OCI-LY7 (cell line): ENCODE measurements at regions not wholly inside any gene's neighbourhood (a gene's known extent, or its start where the extent isn't known, plus 50 kb on each side); places are given as distances from the start of the nearest gene placed in this dataset.

Experiments
- BruUV-seq: library from RNA; stranded (reverse); fragments of 400-500 nt; replicated peaks from 2 replicates; lab custom pipeline; 2021; lab: Mats Ljungman, UMichigan
- CTCF ChIA-PET: fragments of 300-600 bp; sonication (Branson Sonifier 250); formaldehyde crosslinking; loops from one replicate; lab custom pipeline; 2022; ENCODE audit warnings: antibody characterized with exemption; ENCODE audit not compliant: unreplicated experiment; lab: Charles Lee
- POLR2A ChIA-PET: fragments of 300-600 bp; sonication (Branson Sonifier 250); formaldehyde crosslinking; loops from one replicate; lab custom pipeline; 2022; ENCODE audit warnings: antibody characterized with exemption; lab: Charles Lee
- DNase-seq: peaks from one replicate; pipeline ENCODE4 v3.0.0-alpha.2; 2015; ENCODE audit warnings: low spot score
- H2AFZ ChIP-seq: fragments of 200-600 bp; sonication (generic), shearing (Covaris generic); 2 replicates; pipeline ENCODE4 v1.6.1; 2014; ENCODE audit warnings: mild to moderate bottlenecking, antibody characterized with exemption, low read length, moderate library complexity
- H3K27ac ChIP-seq: fragments of 200-600 bp; sonication (generic); 2 replicates; pipeline ENCODE4 v1.5.1; 2014; ENCODE audit warnings: mixed run types, low read depth, mild to moderate bottlenecking, moderate library complexity, low read length, inconsistent platforms; ENCODE audit not compliant: poor library complexity, severe bottlenecking
- H3K36me3 ChIP-seq: fragments of 200-600 bp; sonication (generic); 2 replicates; pipeline ENCODE4 v1.6.1; 2014; ENCODE audit warnings: mild to moderate bottlenecking, antibody characterized with exemption, low read length, moderate library complexity, mixed read lengths; ENCODE audit not compliant: insufficient read depth
- H3K4me1 ChIP-seq: fragments of 200-600 bp; sonication (generic); 2 replicates; pipeline ENCODE4 v1.5.1; 2014; ENCODE audit warnings: mild to moderate bottlenecking, low read length; ENCODE audit not compliant: insufficient read depth, poor library complexity, severe bottlenecking
- H3K4me2 ChIP-seq: fragments of 200-600 bp; sonication (generic); 2 replicates; pipeline ENCODE4 v1.6.1; 2014; ENCODE audit warnings: mild to moderate bottlenecking, low read length
- H3K4me3 ChIP-seq: fragments of 200-600 bp; sonication (generic); 2 replicates; pipeline ENCODE4 v1.5.1; 2014; ENCODE audit warnings: mild to moderate bottlenecking, low read depth, low read length; ENCODE audit not compliant: poor library complexity, severe bottlenecking
- H3K79me2 ChIP-seq: fragments of 200-600 bp; sonication (generic); 2 replicates; pipeline ENCODE4 v1.6.1; 2016; ENCODE audit warnings: low read depth, mild to moderate bottlenecking, low read length, moderate library complexity, mixed read lengths; ENCODE audit not compliant: insufficient read depth
- H3K9me2 ChIP-seq: fragments of 200-600 bp; sonication (generic); 2 replicates; pipeline ENCODE4 v1.6.1; 2016; ENCODE audit warnings: mild to moderate bottlenecking, low read length, mixed read lengths; ENCODE audit not compliant: insufficient read depth
- H3K9me3 ChIP-seq: fragments of 200-600 bp; sonication (generic); 2 replicates; pipeline ENCODE4 v1.6.1; 2014; ENCODE audit warnings: mild to moderate bottlenecking, mixed run types, low read length, mixed read lengths
- H4K20me1 ChIP-seq: fragments of 200-600 bp; sonication (generic); 2 replicates; pipeline ENCODE4 v1.6.1; 2014; ENCODE audit warnings: mild to moderate bottlenecking, antibody characterized with exemption, low read length, moderate library complexity, mixed read lengths; ENCODE audit not compliant: insufficient read depth
- CTCF ChIP-seq: fragments of 200-600 bp; sonication (generic); conservative IDR thresholded peaks from 2 replicates; pipeline ENCODE4 v1.5.1; 2014; ENCODE audit warnings: mild to moderate bottlenecking, antibody characterized with exemption, low read length, moderate library complexity, mixed read lengths
- EZH2phosphoT487 ChIP-seq: fragments of 200-600 bp; sonication (generic); IDR thresholded peaks from 2 replicates; pipeline ENCODE4 v1.6.1; 2018; ENCODE audit warnings: low read depth, borderline replicate concordance, mild to moderate bottlenecking, mixed run types, antibody characterized with exemption, low read length, moderate library complexity, mixed read lengths
- intact Hi-C: fragments of 100-400 bp; cut with micrococcal nuclease; formaldehyde crosslinking; loops from one replicate; pipeline ENCODE4 v1.10.0; 2022; ENCODE audit not compliant: unreplicated experiment

DNA sequence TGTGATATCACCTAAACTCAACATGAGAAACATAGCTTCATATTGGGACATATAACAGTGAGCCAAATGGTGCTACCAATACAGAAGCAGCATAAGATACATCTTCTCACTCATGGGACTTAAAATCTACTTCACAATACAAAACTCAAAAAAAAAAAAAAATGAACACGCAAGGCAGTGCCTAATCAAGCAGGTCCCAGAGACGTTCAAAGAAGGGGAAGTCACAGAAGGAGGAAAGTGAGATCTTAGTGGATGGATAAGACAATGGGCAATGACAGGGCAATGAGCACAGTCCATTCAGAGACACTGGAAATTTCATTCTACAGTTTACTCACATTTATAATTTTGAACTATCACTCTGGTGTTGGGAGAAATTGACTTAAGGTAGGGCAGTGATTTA is 88.3 kb downstream of the FAM50B start:
- no peak for DNase-seq
- H3K79me2 ChIP-seq = no peaks in the 10 kb centered on the region
- POLR2A ChIA-PET = no interaction called here
- TF ChIP-seq CTCF (no peak), EZH2phosphoT487 (no peak)
- no peak overlapping the region for H3K27ac ChIP-seq
- CTCF ChIA-PET = no interaction called here
- no peaks in the 10 kb centered on the region for H4K20me1 ChIP-seq
- no peaks in the 10 kb centered on the region for H3K36me3 ChIP-seq
- no TSS peak for BruUV-seq
- no peak overlapping the region for H2AFZ ChIP-seq
- H3K4me3 ChIP-seq = no peak overlapping the region
- no peaks in the 10 kb centered on the region for H3K9me3 ChIP-seq
- H3K9me2 ChIP-seq = no peaks in the 10 kb centered on the region
- H3K4me1 ChIP-seq = no peaks in the 10 kb centered on the region
- no peak overlapping the region for H3K4me2 ChIP-seq
- intact Hi-C loops = no loop called here

DNA sequence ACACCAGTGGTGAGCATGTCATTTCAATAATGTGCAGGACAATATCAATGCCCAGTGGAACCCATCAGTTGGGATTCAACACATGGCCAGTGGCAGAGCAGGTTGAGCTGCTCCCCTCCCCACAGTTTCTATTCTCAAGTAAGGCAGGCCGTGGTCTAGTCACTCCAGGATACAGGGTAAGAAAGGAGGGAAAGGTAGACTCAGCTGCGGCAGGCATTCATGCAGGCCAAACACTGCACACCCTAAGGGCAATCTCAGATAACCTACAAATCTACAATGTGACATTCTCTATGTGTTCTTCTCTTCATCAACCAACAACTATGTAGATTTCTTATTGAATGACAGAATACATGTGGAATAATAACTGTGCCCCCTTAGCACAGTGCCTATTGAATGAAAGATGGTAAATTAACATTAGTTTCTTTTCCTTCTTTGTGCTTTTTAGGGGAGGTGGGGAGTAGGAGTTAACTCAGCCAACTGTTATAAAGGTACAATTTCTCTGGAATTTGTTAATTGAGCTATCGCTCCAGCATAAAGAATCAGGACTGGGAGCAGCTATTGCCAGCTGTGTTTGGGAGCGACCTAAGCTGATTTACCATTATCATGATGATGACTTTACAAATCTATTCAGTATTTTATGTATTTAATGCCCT is 89.7 kb downstream of the FAM50B start:
- intact Hi-C loops = no loop called here

More for the DNA sequence above, 89.7 kb downstream of the FAM50B start:
- no peaks in the 10 kb centered on the region for H4K20me1 ChIP-seq
- no peak overlapping the region for H3K4me2 ChIP-seq
- no peaks in the 10 kb centered on the region for H3K4me1 ChIP-seq
- TF ChIP-seq CTCF (no peak), EZH2phosphoT487 (no peak)
- POLR2A ChIA-PET = interaction anchor here (0.7 to 1.1 kb wide), 2 partner anchors 168 to 1401 kb away, joined by 3 read pairs; no protein-coding TSS in a partner anchor
- CTCF ChIA-PET = no interaction called here
- no peak overlapping the region for H3K27ac ChIP-seq
- no peak overlapping the region for H3K4me3 ChIP-seq
- H3K36me3 ChIP-seq = no peaks in the 10 kb centered on the region
- no TSS peak for BruUV-seq
- no peaks in the 10 kb centered on the region for H3K9me2 ChIP-seq
- no peaks in the 10 kb centered on the region for H3K79me2 ChIP-seq
- H2AFZ ChIP-seq = no peak overlapping the region
- H3K9me3 ChIP-seq = no peaks in the 10 kb centered on the region
- DNase-seq = no peak
